NCI-H526 treated with DMSO at 0.1 percent for 48 hours (cell line): ENCODE measurements at regions not wholly inside any gene's neighbourhood (a gene's known extent, or its start where the extent isn't known, plus 50 kb on each side); places are given as distances from the start of the nearest gene placed in this dataset.

Source experiments
- DNase-seq: peaks from one replicate; lab custom pipeline; 2025; lab: John Stamatoyannopoulos, UW

- DNase-seq: no peak
These were observed 159.3 kb upstream of the ECI2 start for GRCh38 chr6:4294636-4295035.

- DNase-seq: no peak
These were observed 156.4 kb upstream of the ECI2 start for GRCh38 chr6:4291453-4292403.

DNA sequence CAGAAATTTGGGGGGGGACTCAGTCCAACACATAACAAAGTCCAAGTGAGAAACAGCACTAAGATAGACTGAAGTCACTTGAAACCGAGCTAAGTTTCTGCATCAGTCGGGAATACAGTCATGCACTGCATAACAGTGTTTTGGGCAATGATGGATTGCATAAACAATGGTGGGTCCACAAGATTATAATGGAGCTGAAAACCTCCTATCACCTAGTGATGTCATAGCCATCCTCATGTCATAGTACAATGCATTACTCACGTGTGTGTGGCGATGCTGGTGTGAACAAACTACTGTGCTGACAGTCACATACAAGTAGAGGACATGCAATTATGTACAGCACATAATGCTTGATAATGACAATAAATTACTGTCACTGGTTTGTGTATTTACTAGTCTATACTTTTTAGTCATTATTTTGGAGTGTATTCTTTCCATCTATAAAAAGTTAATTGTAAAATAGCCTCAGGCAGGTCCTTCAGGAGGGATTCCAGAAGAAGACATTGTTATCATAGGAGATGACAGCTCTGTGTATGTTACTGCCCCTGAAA lies 154.5 kb upstream of the ECI2 start:
- DNase-seq: no peak

- DNase-seq: no peak
These were observed 152.5 kb upstream of the ECI2 start for GRCh38 chr6:4287811-4288244.

DNA sequence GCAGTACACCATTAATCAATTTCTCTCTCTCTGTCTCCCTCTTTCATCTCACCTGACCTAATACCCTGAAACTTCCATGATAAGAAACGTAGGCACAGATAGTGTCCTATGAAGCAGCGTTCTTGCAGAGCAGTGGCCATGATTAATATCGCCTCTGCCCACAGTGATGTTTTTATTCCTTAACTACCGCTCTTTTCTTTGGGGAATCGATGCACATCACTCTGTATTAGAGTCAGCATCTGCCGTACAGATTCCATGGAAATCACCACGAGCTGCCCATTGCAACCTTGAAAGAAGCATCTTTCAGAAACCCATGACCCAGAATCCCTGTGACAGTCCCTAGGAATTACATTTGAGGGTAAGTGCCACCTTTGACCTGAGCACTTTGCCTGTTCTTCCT lies 152.0 kb upstream of the ECI2 start:
- DNase-seq: no peak

GRCh38 chr6:4282926-4283325 lies 147.6 kb upstream of the ECI2 start:
- no peak for DNase-seq

DNA sequence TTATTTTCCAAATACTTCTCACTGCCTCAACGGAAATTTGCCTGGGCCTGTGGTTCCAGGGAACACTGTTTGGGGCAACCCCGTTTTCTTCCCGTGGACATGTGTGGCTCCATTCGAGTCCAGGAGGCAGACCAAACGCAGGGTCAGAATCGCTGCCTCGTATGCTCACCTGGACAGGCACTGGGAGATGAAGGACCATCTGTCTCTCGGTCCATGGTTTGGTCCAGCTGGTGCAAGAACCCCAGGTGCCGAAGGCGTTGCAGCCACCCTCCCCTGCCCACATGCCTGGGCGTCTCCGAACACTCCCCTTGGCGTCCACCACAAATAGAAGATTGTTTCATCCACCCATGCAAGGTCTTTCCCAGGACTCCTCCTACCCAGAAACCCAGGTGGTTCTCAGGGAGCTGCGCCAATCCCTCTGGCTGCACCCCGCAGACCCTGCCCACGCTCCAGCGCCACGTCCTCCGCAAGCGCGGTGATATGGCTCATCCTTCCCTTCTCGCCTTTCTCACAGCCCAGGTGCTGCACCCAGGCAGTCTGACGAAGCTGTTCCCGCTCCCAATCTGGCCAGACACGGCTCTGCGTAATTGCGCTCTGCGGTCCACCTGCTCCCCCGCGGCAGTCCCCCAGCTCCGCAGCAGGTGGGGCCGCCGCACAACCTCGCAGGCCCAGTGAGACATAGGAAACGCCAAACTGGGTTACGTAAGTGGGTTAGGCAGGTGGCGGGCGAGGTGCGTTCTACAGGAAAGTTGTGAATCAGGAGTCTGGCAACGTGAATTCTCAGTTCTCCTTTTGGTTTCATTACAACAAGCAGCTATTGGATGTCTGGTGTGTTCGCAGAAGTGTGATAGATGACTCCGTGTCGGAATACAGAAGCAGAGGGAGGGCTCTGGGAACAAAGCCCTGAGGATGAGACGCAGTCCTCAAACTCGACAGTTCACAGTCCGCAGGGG lies 146.2 kb upstream of the ECI2 start:
- DNase-seq: peak; percentile 70

GRCh38 chr6:4280707-4281106 lies 145.3 kb upstream of the ECI2 start:
- no peak for DNase-seq

GRCh38 chr6:4280031-4280430 lies 144.7 kb upstream of the ECI2 start:
- DNase-seq: no peak

GRCh38 chr6:4274382-4275082 lies 139.2 kb upstream of the ECI2 start:
- no peak for DNase-seq

- no peak for DNase-seq
These were observed 137.6 kb upstream of the ECI2 start for GRCh38 chr6:4272996-4273395.

- no peak for DNase-seq
These were observed 136.5 kb upstream of the ECI2 start for GRCh38 chr6:4271761-4272470.

- no peak for DNase-seq
These were observed 135.4 kb upstream of the ECI2 start for GRCh38 chr6:4270776-4271175.

DNA sequence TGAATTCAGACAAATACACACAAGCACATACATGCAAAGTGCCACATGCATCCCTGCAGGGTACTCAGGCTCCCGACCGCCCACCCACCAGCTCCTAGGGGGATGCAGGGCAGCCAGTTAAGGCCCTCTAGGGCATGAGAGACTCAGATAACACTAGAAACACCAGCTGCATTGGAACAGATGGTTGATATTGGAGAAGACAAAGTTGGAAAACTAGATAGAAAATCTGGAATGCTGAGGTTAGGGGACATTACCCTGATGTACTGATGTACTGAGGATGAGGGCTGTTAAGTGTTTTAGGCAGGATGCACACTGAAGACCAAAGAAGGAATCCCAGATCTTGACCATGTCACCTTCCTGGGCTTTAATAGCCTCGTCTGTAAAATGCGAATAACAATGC lies 134.6 kb upstream of the ECI2 start:
- no peak for DNase-seq

GRCh38 chr6:4268171-4268570 lies 132.8 kb upstream of the ECI2 start:
- no peak for DNase-seq

DNA sequence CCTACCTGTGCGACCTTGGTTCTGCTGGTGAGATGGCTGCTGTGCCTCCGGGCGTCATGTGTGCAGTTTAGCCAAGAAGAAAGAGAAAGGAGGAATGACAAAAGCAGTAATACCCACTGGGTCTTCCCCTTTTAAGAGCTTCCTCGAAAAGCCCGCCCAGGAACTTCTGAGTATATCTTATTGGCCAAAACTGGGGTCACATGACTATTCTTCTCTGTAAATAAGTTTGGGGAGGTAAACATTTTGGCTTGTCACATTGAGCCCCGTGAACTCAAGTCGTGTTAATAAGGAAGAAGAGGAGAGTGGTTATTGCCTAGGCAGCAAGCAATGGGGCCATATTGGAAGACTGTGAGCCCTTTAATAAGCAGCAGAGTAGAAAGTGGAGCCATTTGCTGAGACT lies 130.4 kb upstream of the ECI2 start:
- no peak for DNase-seq

DNA sequence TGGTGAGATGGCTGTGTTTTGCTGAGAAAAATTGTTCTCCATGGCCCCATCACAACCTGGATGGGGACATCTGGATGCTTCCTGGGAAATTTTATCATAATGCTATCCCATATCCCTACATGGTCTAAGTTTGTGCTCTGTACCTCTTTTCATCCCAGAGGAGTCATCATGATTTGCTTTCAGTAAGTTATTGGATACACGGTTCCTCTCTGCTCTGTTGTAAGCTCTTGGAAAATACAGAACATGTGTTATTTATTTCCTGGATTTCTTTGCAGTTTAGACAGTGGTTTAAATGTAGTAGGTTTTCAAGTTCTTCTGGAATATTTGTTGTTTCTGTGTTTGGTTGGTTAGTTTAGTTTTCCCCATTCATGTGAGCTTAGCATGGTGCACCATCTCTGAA lies 129.2 kb upstream of the ECI2 start:
- no peak for DNase-seq

DNA sequence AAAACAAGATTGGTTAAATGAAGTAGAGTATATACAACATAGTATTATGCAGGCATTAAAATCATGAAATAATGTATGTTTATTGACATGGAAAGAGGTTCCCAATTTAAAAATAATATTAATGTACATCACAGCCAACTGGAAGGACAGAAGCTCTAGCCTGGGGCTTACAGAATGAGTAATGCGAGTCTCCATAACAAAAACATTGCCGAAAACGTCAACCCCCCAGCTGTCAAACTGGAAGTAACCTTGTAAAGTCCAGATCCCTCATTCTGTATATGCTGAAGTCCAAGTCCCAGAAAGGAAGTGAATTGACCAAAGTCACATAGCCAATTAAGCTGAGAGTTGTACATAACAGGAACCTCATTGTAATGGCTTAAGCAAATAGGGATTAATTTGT lies 128.7 kb upstream of the ECI2 start:
- no peak for DNase-seq

DNA sequence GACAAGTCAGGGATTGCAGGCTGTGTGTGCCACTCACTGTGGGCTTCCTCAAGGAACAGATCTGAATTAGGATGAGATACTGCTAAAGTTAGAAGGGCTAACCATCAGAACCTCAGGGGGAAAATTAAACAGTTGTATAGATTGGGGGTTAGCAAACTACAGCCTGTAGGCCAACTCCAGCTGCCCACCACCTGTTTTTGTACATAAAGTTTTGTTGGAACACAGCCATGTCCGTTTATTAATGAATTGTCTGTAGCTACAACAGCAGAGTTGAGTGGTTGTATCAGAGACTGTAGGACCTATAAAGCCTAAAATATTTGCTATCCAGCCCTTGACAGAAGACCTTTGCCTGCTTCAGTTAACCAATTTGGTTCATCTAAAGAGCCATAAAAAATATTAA lies 127.2 kb upstream of the ECI2 start:
- no peak for DNase-seq

- no peak for DNase-seq
These were observed 124.0 kb upstream of the ECI2 start for GRCh38 chr6:4259391-4259790.

DNA sequence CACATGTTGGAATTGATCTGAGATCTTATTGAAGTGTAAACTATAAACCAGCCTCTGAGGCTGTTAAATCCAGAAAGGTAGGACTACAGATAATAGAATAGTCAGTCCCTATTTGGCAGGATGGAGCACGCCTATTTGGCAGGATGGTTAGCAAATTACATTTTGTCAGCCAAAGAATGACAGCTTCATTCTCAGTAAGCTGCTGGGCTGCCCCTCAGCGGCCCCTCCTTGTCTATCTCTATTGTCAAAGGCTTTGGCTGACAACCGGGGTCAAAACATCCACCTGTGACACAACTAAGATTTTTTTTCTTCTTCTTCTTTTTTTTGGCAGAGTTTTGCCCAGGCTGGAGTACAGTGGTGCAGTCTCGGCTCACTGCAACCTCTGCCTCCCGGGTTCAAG lies 123.4 kb upstream of the ECI2 start:
- DNase-seq: no peak
